ENCODE measurements at regions not wholly inside any gene's neighbourhood (a gene's known extent, or its start where the extent isn't known, plus 50 kb on each side); places are given as distances from the start of the nearest gene placed in this dataset.

DNA sequence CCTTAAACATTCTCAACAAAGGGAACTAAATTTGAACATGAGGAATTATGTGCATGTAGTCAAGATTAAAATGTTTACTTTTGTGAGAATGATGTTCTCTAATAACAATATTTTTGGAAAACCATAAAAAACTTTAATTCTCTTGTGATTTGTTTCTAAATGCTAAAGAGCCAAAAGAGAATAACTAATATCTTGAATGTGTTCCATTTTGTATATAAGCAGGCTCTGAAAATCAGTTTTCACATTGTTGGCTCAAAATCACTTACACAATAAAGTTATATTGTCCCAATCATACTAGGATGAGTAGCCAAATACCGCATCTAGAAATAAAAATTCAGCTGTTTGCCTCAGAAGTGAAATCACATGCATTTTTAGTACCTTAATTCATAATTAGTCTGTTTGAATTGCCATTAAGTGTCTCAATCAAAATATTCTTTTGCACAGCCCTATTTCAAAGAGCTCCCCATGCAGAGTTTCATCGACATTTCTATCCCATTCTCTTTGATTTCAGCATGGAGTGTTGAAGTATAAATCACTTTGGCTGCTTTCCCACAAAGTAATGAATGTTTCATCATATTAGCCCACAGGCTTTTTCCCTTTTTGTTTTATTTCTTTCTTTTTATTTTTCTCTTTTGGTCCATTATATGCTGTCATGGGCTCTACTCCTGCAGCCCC is 420.3 kb upstream of the POM121L12 start:
- TF ChIP-seq, protein P1, sequence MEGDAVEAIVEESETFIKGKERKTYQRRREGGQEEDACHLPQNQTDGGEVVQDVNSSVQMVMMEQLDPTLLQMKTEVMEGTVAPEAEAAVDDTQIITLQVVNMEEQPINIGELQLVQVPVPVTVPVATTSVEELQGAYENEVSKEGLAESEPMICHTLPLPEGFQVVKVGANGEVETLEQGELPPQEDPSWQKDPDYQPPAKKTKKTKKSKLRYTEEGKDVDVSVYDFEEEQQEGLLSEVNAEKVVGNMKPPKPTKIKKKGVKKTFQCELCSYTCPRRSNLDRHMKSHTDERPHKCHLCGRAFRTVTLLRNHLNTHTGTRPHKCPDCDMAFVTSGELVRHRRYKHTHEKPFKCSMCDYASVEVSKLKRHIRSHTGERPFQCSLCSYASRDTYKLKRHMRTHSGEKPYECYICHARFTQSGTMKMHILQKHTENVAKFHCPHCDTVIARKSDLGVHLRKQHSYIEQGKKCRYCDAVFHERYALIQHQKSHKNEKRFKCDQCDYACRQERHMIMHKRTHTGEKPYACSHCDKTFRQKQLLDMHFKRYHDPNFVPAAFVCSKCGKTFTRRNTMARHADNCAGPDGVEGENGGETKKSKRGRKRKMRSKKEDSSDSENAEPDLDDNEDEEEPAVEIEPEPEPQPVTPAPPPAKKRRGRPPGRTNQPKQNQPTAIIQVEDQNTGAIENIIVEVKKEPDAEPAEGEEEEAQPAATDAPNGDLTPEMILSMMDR (tag by site-specific recombination; IDR thresholded peaks at IDR 0.05) = no peak
- TF ChIP-seq ZNF24 (tag by site-specific recombination; IDR thresholded peaks at IDR 0.05) = no peak
- no peak for TF ChIP-seq ZNF610 (tag by site-specific recombination; IDR thresholded peaks at IDR 0.05; ENCODE audit: borderline replicate concordance)
- TF ChIP-seq ZBTB17 (tag by site-specific recombination; IDR thresholded peaks at IDR 0.05) = no peak
- TF ChIP-seq PRDM1 (tag by site-specific recombination; IDR thresholded peaks at IDR 0.05) = no peak
- TF ChIP-seq ZNF239 (tag by site-specific recombination; IDR thresholded peaks at IDR 0.05) = no peak
- no peak for TF ChIP-seq HOXC10 (CRISPR knock-in tag; IDR thresholded peaks at IDR 0.05)
- no peak for TF ChIP-seq ZNF747 (tag by site-specific recombination; IDR thresholded peaks at IDR 0.05)
- TF ChIP-seq KLF9 (tag by site-specific recombination; IDR thresholded peaks at IDR 0.05; ENCODE audit: low read depth) = no peak
- no peak for TF ChIP-seq ZNF169 (tag by site-specific recombination; IDR thresholded peaks at IDR 0.05)
- no peak for TF ChIP-seq ZFHX2 (tag by site-specific recombination; conservative IDR thresholded peaks at IDR 0.05)

All from HEK293 (cell line).